GM18870 (cell line): ENCODE measurements at regions not wholly inside any gene's neighbourhood (a gene's known extent, or its start where the extent isn't known, plus 50 kb on each side); places are given as distances from the start of the nearest gene placed in this dataset.

Experiments used
- ATAC-seq: cut with Tn5 transposase; IDR thresholded peaks from one replicate; pipeline ENCODE4 v1.9.1; 2021; ENCODE audit warnings: moderate library complexity; ENCODE audit not compliant: unreplicated experiment

- no peak for ATAC-seq
Observed at GRCh38 chr2:122583159-122583917, 827.9 kb downstream of the TSN start.

GRCh38 chr2:122590524-122590923, 835.1 kb downstream of the TSN start:
- no peak for ATAC-seq

- ATAC-seq = no peak
Observed at GRCh38 chr2:122595065-122595464, 839.6 kb downstream of the TSN start.

DNA sequence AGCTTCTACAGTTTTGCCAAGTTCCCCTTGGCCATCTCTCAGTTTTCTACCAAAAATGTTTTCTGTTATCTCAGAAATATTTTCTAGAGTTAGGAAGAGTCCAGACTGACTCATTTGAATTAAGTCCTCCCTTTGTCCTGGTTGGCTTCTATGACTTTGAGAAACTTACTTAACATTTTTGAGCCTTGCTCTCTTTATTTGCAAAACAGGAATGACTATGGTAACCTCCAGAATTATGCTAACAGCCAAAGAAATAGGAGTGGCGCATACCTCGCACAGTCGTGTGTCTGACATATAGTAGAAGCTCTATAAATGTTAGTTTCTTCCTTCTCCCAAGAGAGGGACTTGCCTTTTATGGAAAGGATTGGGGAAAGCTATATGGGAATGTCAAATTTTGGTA, 841.1 kb downstream of the TSN start:
- no peak for ATAC-seq

GRCh38 chr2:122598784-122599183, 843.3 kb downstream of the TSN start:
- ATAC-seq = no peak

- ATAC-seq = peak; percentile 70
Observed at GRCh38 chr2:122610948-122611609, 855.6 kb downstream of the TSN start.

DNA sequence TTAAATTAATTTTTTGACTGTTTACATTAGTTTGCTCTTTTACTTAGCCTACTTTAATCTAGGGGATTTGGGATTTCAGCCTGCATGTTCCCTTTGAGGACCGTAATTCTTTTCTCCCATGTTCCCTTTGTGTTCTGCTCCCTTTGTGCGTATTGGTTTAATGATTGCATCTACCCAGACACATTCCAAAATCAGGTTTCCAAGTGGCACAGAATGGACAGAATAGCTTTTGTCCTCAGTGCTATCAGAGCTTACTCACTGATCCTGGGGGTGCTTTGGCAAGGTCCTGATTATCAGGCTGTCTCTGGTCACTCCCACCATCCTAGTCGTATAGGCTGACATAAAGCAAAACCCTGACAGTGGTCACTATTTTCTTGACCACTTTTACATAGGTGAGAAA, 867.5 kb downstream of the TSN start:
- ATAC-seq = no peak

GRCh38 chr2:122627388-122627787, 871.9 kb downstream of the TSN start:
- ATAC-seq = no peak

DNA sequence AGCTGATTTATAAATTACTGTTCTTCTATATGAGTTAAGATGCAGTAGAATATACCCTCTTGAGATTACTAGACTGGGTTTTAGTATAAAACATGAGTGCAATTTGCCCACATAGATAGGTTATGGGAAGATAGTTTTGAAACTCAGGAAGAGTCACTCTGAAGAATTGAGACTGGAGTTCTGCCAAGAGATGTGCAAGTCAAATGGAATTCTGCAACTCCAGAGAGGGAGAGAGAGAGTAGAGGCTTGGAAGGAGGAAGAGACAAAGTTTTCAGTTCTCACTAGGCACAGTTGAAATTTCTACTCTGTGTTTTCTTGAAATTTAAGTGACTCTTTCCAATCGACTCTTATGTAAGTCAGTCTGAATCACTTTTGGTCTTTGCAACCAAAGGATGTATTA, 878.8 kb downstream of the TSN start:
- no peak for ATAC-seq

DNA sequence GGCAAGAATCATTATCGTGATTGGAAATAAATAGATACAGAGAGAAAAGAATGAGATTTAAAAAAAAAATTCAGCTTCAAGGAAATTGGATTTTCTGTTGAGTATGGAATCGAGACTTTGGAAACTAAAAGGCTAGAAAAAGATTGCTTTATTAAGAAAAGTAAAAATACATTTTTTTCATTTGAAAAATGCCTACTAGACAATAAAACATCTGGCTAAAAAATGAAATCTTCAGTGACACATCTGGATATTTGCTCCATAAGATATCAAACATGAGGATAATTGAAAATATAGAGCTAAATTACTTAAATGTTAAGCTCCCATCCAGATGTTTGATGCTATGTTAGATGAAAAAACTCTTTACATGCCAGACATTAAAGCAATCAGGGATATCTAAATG, 879.5 kb downstream of the TSN start:
- ATAC-seq = no peak

- no peak for ATAC-seq
Observed at GRCh38 chr2:122635686-122636085, 880.2 kb downstream of the TSN start.

DNA sequence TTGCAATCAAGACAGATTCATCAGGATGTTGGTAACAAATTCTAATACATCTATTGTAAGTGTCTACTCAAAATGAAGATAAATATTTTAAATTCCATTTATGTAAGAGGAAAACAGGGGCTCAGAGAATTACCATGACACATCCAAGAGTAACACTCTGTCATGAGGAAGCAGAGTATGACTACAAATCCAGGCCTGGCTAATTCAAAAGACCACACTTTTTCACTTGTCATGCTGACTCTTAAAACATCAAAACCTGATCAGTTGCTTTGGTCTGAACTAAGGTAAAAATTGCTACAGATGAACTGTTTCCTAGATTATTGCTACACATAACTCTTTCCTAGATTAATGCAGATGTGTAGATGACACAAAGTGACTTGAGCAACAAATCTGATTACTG, 880.6 kb downstream of the TSN start:
- ATAC-seq = no peak

DNA sequence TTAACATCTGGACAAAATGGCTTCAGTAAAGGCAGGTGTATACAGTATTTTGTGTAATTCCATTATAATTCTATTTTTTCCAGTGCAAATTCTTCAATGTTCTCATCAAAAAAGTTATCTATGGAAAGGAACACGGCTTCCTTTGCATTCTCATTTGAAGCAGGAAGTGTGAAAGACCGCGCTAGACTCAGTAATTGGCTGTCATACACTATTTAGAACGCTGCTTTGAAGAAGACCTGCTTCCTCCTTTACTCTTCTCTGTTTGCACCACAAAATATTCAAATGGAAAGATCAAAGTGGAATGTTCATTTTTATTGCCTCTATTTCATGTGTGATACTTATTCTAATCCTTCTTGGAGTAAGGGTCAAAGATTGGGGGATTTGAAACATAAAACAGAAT, 883.7 kb downstream of the TSN start:
- ATAC-seq = no peak

GRCh38 chr2:122639711-122640110, 884.3 kb downstream of the TSN start:
- no peak for ATAC-seq

- no peak for ATAC-seq
Observed at GRCh38 chr2:122643725-122644329, 888.4 kb downstream of the TSN start.

DNA sequence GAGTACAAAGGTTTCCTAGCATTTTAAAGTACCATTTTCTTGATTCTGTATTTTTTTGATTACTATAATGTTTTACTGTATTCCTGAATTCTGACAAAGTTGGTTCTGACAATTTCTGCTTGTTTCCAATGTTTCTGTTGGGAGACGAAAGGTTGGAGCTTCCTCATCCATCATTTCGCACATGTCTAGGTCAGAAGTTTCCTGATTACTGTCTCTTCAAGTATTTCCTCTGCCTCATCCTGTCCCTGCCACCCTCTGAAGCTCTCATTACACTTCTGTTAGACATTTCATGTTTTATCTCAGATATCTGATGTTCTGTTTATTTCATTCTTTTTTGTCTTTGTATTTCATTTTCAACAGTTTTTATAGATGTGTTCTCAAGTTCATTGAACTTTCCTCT, 895.8 kb downstream of the TSN start:
- no peak for ATAC-seq

DNA sequence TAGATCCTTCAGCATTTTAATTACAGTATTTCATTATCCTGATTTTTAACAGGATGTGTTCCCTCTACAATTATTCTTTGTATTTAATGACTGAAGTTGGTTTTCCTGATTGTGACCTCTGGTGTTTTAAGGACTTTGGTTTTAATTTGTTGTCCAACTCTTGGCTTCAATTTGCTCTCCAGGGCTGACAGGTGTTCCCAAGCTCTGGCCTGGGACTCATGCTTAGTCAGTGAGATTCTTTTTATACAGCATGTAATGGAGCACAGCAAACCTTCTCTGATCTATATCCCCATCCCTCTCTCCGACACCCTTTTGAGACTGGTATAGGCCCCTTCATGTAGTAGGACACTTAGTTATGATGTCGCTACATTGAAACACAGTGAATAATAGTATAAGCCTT, 896.3 kb downstream of the TSN start:
- ATAC-seq = no peak

DNA sequence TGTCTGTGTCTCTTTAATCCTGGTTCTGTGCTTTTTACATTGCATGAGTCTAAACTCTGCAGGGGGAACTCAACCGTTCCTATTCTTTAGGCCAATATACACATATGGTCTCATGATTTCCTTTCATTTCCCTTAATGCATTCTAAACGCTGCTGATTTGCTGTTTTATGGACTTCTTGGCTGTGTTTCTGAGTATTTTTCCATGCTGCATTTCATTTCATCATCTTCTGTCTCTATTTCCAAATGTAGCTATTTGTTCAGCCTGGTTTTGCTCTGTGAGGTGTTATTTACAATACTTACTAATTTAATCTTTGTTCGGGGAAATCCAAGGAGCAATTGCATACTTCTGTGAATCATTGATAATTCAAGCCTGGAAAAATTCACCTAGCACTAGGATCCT, 897.2 kb downstream of the TSN start:
- ATAC-seq = no peak

DNA sequence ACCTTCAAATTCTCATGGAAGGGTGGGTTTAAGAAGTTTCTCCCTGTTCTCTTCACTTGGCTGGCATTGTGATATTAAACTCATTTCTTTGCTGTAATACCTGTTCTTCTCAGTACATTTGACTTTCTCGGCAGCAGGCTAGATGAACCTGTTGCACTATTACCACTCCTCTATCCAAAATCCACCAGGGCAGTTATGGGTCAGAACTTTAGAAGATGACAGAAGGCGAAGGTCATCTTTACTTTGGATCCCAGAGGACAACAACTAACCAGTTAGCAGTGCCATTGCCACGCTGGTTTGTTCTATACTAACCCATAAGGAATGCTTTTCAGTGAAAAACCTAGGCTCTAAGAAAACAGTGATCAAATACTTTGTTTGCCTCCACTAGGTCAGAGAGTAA, 901.0 kb downstream of the TSN start:
- no peak for ATAC-seq

DNA sequence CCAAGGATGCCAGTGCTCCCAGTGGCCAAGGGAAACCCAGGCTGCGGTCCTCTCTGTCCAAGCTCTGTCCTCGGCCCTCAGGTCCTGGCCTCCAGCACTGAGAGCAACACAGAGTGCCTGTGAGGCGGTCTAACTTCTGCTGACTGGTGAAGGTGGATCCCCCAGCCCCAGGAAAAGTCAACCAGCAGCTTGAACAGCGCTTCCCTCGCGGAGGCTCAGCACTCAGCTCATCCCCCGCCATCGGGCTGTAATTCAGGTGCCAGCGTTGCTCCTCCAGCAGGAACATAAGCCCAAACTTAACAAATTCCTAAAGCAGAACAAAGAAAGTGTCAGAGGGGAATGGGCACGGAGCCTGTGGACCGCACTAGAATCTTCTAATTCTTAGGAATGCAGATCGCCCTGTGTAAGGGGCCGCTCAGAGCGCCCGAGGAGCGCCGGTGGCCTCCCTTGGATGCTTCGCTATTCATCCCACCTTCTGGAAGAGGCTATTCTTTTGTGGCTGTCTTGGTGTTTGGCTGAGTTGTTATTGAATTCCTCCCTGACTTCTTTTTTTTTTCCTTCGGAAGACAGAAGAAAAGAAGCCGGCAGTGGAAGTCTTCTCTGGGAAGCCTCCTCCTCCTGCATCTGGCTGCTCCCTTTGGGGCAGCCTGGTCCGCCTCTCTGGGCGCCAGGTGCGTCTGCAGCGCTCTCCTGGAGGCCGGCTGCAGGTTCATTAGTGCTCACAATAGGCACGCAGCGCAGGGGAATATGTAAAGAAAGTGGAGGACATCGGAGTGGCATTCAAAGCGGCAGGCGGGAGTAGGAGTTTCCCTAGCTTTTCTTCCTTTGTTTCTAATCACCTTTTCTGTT, 905.6 kb downstream of the TSN start:
- no peak for ATAC-seq

DNA sequence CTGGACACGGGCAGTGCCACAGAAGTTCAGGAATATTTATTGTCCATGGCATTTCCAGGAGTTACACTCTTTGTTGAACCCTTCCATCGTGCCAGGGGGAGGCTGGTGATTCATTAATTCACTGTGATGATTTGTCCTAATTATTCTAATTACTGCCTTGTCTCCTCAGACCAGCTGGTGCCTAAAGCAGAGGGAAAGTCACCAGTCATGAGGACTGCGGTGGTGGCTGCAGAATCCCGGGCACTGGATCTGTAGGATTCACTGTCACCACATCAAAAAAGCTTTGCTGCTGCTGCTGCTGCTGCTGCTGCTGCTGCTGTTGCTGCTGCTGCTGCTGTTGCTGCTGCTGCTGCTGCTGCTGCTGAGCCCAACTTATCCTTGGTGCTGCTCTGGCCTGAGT, 908.2 kb downstream of the TSN start:
- ATAC-seq = no peak
